H1 (cell line): ENCODE measurements at regions not wholly inside any gene's neighbourhood (a gene's known extent, or its start where the extent isn't known, plus 50 kb on each side); places are given as distances from the start of the nearest gene placed in this dataset.

ENCODE experiments used
- EZH2 ChIP-seq: fragments of 200-600 bp; sonication (generic); IDR thresholded peaks from 2 replicates; pipeline ENCODE4 v1.7.1; 2012; ENCODE audit warnings: low read depth, mild to moderate bottlenecking, moderate library complexity, low read length, inconsistent platforms; ENCODE audit not compliant: severe bottlenecking
- RAD21 ChIP-seq, 2 experiments: IDR thresholded peaks in 1 of 2; conservative IDR thresholded peaks in 1 of 2; 2 replicates each; pipeline ENCODE4 v1.6.1; 2011; ENCODE audit warnings: low read depth in 2 of 2, low read length in 2 of 2, improper control_type of control experiment in 1 of 2, inconsistent platforms in 1 of 2, mild to moderate bottlenecking in 1 of 2, moderate library complexity in 1 of 2
- TF ChIP-seq, protein P1 (sequence below), 3 experiments: IDR thresholded peaks; 1 replicate in 2 of 3; 2 replicates in 1 of 3; pipeline versions ENCODE4 v1.5.1 to v1.6.1; 2011; ENCODE audit warnings: low read length in 3 of 3, mild to moderate bottlenecking in 3 of 3, inconsistent platforms in 2 of 3, low read depth in 1 of 3, moderate library complexity in 1 of 3; ENCODE audit not compliant: insufficient read depth in 1 of 3; ENCODE audit errors: control extremely low read depth in 1 of 3

DNA sequence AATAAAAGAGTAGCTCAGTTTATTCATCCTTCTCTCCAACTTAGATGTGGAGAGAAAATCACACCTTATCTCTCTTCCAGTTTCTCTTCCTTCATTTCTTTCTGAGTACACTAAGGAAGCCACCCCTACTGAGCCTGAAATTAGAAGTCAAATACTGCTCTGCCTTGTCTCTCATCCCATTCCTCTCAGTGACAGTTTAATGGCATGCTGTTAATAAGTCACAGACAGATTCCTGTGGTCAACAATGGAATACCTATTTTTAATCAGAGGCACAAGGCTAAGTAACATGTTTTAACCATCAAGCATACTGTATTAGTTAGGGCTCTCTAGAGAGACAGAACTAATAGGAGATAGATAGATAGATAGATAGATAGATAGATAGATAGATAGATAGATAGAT, 253.2 kb downstream of the HTR7 start:
- TF ChIP-seq RAD21 (IDR thresholded peaks at IDR 0.05 in 1 of 2, conservative IDR thresholded peaks at IDR 0.05 in 1 of 2; ENCODE audit: low read depth in 2 of 2, low read length in 2 of 2) (no peak), EZH2 (no peak)
- TF ChIP-seq, protein P1, sequence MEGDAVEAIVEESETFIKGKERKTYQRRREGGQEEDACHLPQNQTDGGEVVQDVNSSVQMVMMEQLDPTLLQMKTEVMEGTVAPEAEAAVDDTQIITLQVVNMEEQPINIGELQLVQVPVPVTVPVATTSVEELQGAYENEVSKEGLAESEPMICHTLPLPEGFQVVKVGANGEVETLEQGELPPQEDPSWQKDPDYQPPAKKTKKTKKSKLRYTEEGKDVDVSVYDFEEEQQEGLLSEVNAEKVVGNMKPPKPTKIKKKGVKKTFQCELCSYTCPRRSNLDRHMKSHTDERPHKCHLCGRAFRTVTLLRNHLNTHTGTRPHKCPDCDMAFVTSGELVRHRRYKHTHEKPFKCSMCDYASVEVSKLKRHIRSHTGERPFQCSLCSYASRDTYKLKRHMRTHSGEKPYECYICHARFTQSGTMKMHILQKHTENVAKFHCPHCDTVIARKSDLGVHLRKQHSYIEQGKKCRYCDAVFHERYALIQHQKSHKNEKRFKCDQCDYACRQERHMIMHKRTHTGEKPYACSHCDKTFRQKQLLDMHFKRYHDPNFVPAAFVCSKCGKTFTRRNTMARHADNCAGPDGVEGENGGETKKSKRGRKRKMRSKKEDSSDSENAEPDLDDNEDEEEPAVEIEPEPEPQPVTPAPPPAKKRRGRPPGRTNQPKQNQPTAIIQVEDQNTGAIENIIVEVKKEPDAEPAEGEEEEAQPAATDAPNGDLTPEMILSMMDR (IDR thresholded peaks at IDR 0.05; ENCODE audit: control extremely low read depth in 1 of 3, insufficient read depth in 1 of 3, low read depth in 1 of 3, low read length in 3 of 3) = no peak
